GM12872 (cell line): ENCODE measurements at regions not wholly inside any gene's neighbourhood (a gene's known extent, or its start where the extent isn't known, plus 50 kb on each side); places are given as distances from the start of the nearest gene placed in this dataset.

Experiments used
- CTCF ChIP-seq: IDR thresholded peaks from 3 replicates; pipeline ENCODE4 v1.5.1; 2011; ENCODE audit warnings: low read depth, mild to moderate bottlenecking, low read length, moderate library complexity; ENCODE audit not compliant: insufficient read depth

GRCh38 chr12:83979785-83980184, 932.8 kb downstream of the SLC6A15 start:
- no peak for TF ChIP-seq CTCF

- TF ChIP-seq CTCF, result no peak
These were observed 940.8 kb downstream of the SLC6A15 start for GRCh38 chr12:83971781-83972180.

GRCh38 chr12:83960767-83961166, 951.8 kb downstream of the SLC6A15 start:
- TF ChIP-seq CTCF, result no peak

- TF ChIP-seq CTCF, result no peak
These were observed 953.6 kb downstream of the SLC6A15 start for GRCh38 chr12:83958997-83959396.

GRCh38 chr12:83954956-83955601, 957.5 kb downstream of the SLC6A15 start:
- TF ChIP-seq CTCF, result peak; percentile 24; the same call in 1 of the 3 replicates

- TF ChIP-seq CTCF, result no peak
These were observed 958.4 kb downstream of the SLC6A15 start for GRCh38 chr12:83954071-83954789.

GRCh38 chr12:83945871-83946270, 966.7 kb downstream of the SLC6A15 start:
- TF ChIP-seq CTCF, result no peak
